Suprapubic skin (tissue), 4 donors: ENCODE measurements at regions not wholly inside any gene's neighbourhood (a gene's known extent, or its start where the extent isn't known, plus 50 kb on each side); places are given as distances from the start of the nearest gene placed in this dataset.

ENCODE experiments used
- DNase-seq, 2 donors: peaks; one replicate each; pipeline ENCODE4 v3.0.0-alpha.2; 2019; ENCODE audit warnings: low spot score in 2 of 2
- H3K27ac ChIP-seq: fragments of 200-600 bp; sonication (generic); one replicate; pipeline ENCODE4 v1.5.1; 2019
- H3K27me3 ChIP-seq: fragments of 200-600 bp; sonication (generic); one replicate; pipeline ENCODE4 v1.5.1; 2019
- H3K36me3 ChIP-seq: fragments of 200-600 bp; sonication (generic); one replicate; pipeline ENCODE4 v1.5.1; 2019
- H3K4me1 ChIP-seq: fragments of 200-600 bp; sonication (generic); one replicate; pipeline ENCODE4 v1.5.1; 2019
- H3K4me3 ChIP-seq: fragments of 200-600 bp; sonication (generic); one replicate; pipeline ENCODE4 v1.5.1; 2019; ENCODE audit warnings: mild to moderate bottlenecking
- H3K9me3 ChIP-seq: fragments of 200-600 bp; sonication (generic); one replicate; pipeline ENCODE4 v1.5.1; 2019
- CTCF ChIP-seq, 2 donors: fragments of 200-600 bp in 1 of 2; fragments of 450-650 bp in 1 of 2; sonication (generic) in 1 of 2; IDR thresholded peaks; one replicate each; pipeline ENCODE4 v1.5.1; 2016 to 2019; ENCODE audit warnings: antibody characterized with exemption in 2 of 2, mild to moderate bottlenecking in 1 of 2, moderate library complexity in 1 of 2
- EP300 ChIP-seq: sonication (generic); formaldehyde crosslinking; IDR thresholded peaks from one replicate; pipeline ENCODE4 v1.6.1; 2017; ENCODE audit warnings: antibody characterized with exemption
- POLR2A ChIP-seq, 2 donors: fragments of 450-650 bp; IDR thresholded peaks; one replicate each; pipeline ENCODE4 v1.6.1; 2017; ENCODE audit warnings: antibody characterized with exemption in 2 of 2, mild to moderate bottlenecking in 2 of 2, moderate library complexity in 2 of 2
- POLR2AphosphoS5 ChIP-seq, 3 donors: sonication (generic); formaldehyde crosslinking; IDR thresholded peaks; one replicate each; pipeline ENCODE4 v1.6.1; 2017; ENCODE audit warnings: antibody characterized with exemption in 3 of 3
- WGBS: methylation state at CpG from one replicate; pipeline ENCODE4 v1.1.5; 2018; 5-methylcytosine and 5-hydroxymethylcytosine counted together

- 93% methylated on average over 2 of the region's 2 CpGs for WGBS
- no peaks in the 10 kb centered on the region for H3K27me3 ChIP-seq
- TF ChIP-seq CTCF (IDR thresholded peaks at IDR 0.05) = no peak
- TF ChIP-seq POLR2AphosphoS5 (IDR thresholded peaks at IDR 0.05) = no peak
- TF ChIP-seq EP300 = no peak
- no peak for TF ChIP-seq POLR2A (IDR thresholded peaks at IDR 0.05)
- no peaks in the 10 kb centered on the region for H3K36me3 ChIP-seq
- H3K4me1 ChIP-seq = no peaks in the 10 kb centered on the region
- no peak overlapping the region for H3K27ac ChIP-seq
- H3K9me3 ChIP-seq = no peaks in the 10 kb centered on the region
- DNase-seq = no peak
- H3K4me3 ChIP-seq = no peak overlapping the region
Observed at GRCh38 chr19:28968721-28969120, 244.2 kb downstream of the UQCRFS1 start.

GRCh38 chr19:28966737-28967399 lies 246.1 kb downstream of the UQCRFS1 start:
- TF ChIP-seq POLR2AphosphoS5 (IDR thresholded peaks at IDR 0.05) = no peak
- TF ChIP-seq EP300 = no peak
- TF ChIP-seq CTCF (IDR thresholded peaks at IDR 0.05) = no peak
- TF ChIP-seq POLR2A (IDR thresholded peaks at IDR 0.05) = no peak
- WGBS = 53% methylated on average over 8 of the region's 8 CpGs

GRCh38 chr19:28964500-28964899 lies 248.5 kb downstream of the UQCRFS1 start:
- no peak for DNase-seq
- Histone ChIP-seq H3K9me3 (no peaks in the 10 kb centered on the region), H3K27ac (no peak overlapping the region), H3K4me3 (no peak overlapping the region), H3K4me1 (no peaks in the 10 kb centered on the region), H3K27me3 (no peaks in the 10 kb centered on the region), H3K36me3 (no peaks in the 10 kb centered on the region)
- no peak for TF ChIP-seq POLR2AphosphoS5 (IDR thresholded peaks at IDR 0.05)
- no peak for TF ChIP-seq POLR2A (IDR thresholded peaks at IDR 0.05)
- TF ChIP-seq CTCF (IDR thresholded peaks at IDR 0.05) = no peak
- no peak for TF ChIP-seq EP300
- 81% methylated on average over 2 of the region's 2 CpGs for WGBS

More at GRCh38 chr19:28966737-28967399, 246.1 kb downstream of the UQCRFS1 start:
- Histone ChIP-seq H3K36me3 (no peaks in the 10 kb centered on the region), H3K27ac (no peak overlapping the region), H3K9me3 (no peaks in the 10 kb centered on the region), H3K4me1 (no peaks in the 10 kb centered on the region), H3K27me3 (no peaks in the 10 kb centered on the region), H3K4me3 (no peak overlapping the region)
- no peak for DNase-seq

GRCh38 chr19:28963486-28964250 lies 249.3 kb downstream of the UQCRFS1 start:
- H3K4me1 ChIP-seq = no peaks in the 10 kb centered on the region
- TF ChIP-seq EP300 = no peak
- TF ChIP-seq POLR2AphosphoS5 (IDR thresholded peaks at IDR 0.05) = no peak
- no peak for TF ChIP-seq CTCF (IDR thresholded peaks at IDR 0.05)
- no peak for TF ChIP-seq POLR2A (IDR thresholded peaks at IDR 0.05)
- DNase-seq = no peak
- WGBS = 88% methylated on average over 7 of the region's 7 CpGs
- H3K9me3 ChIP-seq = no peaks in the 10 kb centered on the region
- no peak overlapping the region for H3K4me3 ChIP-seq
- no peak overlapping the region for H3K27ac ChIP-seq
- no peaks in the 10 kb centered on the region for H3K27me3 ChIP-seq
- no peaks in the 10 kb centered on the region for H3K36me3 ChIP-seq

- no peak overlapping the region for H3K27ac ChIP-seq
- TF ChIP-seq POLR2A (IDR thresholded peaks at IDR 0.05) (no peak), POLR2AphosphoS5 (IDR thresholded peaks at IDR 0.05) (no peak), EP300 (no peak), CTCF (IDR thresholded peaks at IDR 0.05) (no peak)
- H3K4me3 ChIP-seq = no peak overlapping the region
- no peaks in the 10 kb centered on the region for H3K9me3 ChIP-seq
- H3K4me1 ChIP-seq = no peaks in the 10 kb centered on the region
- no peak for DNase-seq
- H3K36me3 ChIP-seq = no peaks in the 10 kb centered on the region
- H3K27me3 ChIP-seq = no peaks in the 10 kb centered on the region
- WGBS = 89% methylated on average over 1 of the region's 1 CpG
Observed at GRCh38 chr19:28961772-28962500, 251.0 kb downstream of the UQCRFS1 start.
